ENCODE measurements at regions not wholly inside any gene's neighbourhood (a gene's known extent, or its start where the extent isn't known, plus 50 kb on each side); places are given as distances from the start of the nearest gene placed in this dataset.

GRCh38 chr4:85406185-85406584 lies 68.8 kb upstream of the ARHGAP24 start:
- intact Hi-C loops (cut with DNase I; ENCODE audit: low total_unique reads), result no loop called here
- 84 to 96% (median 91%) methylated on average over 2 of the region's 2 CpGs for WGBS, 5 donors

DNA sequence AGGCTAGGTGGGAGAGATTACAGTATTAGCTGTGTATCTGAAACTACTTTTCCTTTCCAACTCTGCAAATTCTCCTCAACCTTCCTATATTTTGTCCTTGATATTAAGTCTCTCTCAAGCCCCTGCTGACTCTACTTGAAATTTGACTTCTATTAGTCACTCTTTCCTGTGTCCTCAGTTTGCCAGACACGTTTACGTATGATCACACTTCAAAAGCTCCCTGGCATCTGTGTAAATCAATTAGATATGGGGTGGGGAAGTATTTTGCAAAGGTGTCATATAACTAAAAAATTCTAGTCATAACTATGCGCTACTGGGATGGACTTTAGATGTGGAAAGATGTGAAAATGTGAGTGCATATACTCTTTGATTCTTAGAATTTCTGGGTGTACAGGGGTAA lies 67.4 kb upstream of the ARHGAP24 start:
- no peaks in the 10 kb centered on the region for H3K4me1 ChIP-seq
- H3K9me3 ChIP-seq, result no peaks in the 10 kb centered on the region
- WGBS, 5 donors, result 76 to 93% (median 83%) methylated on average over 3 of the region's 3 CpGs
- H3K27me3 ChIP-seq (replicated peaks in 1 of 7), result no peaks in the 10 kb centered on the region
- DNase-seq, result no peak
- intact Hi-C loops (cut with DNase I; ENCODE audit: low total_unique reads), result no loop called here
- no peak overlapping the region for H3K27ac ChIP-seq
- no peak overlapping the region for H3K4me3 ChIP-seq
- TF ChIP-seq POLR2AphosphoS5 (IDR thresholded peaks at IDR 0.05) (no peak), POLR2A (IDR thresholded peaks at IDR 0.05) (no peak)
- TF ChIP-seq, protein P1, sequence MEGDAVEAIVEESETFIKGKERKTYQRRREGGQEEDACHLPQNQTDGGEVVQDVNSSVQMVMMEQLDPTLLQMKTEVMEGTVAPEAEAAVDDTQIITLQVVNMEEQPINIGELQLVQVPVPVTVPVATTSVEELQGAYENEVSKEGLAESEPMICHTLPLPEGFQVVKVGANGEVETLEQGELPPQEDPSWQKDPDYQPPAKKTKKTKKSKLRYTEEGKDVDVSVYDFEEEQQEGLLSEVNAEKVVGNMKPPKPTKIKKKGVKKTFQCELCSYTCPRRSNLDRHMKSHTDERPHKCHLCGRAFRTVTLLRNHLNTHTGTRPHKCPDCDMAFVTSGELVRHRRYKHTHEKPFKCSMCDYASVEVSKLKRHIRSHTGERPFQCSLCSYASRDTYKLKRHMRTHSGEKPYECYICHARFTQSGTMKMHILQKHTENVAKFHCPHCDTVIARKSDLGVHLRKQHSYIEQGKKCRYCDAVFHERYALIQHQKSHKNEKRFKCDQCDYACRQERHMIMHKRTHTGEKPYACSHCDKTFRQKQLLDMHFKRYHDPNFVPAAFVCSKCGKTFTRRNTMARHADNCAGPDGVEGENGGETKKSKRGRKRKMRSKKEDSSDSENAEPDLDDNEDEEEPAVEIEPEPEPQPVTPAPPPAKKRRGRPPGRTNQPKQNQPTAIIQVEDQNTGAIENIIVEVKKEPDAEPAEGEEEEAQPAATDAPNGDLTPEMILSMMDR (IDR thresholded peaks at IDR 0.05 in 8 of 11, conservative IDR thresholded peaks at IDR 0.05 in 3 of 11), result no peak
- no peaks in the 10 kb centered on the region for H3K36me3 ChIP-seq

More at GRCh38 chr4:85406185-85406584, 68.8 kb upstream of the ARHGAP24 start:
- TF ChIP-seq, protein P1 (IDR thresholded peaks at IDR 0.05 in 8 of 11, conservative IDR thresholded peaks at IDR 0.05 in 3 of 11), result no peak
- TF ChIP-seq POLR2AphosphoS5 (IDR thresholded peaks at IDR 0.05), result no peak
- no peak for TF ChIP-seq POLR2A (IDR thresholded peaks at IDR 0.05)
- Histone ChIP-seq H3K9me3 (no peaks in the 10 kb centered on the region), H3K4me3 (no peak overlapping the region), H3K36me3 (no peaks in the 10 kb centered on the region), H3K27me3 (replicated peaks in 1 of 7) (no peaks in the 10 kb centered on the region), H3K4me1 (no peaks in the 10 kb centered on the region), H3K27ac (no peak overlapping the region)
- no peak for DNase-seq

DNA sequence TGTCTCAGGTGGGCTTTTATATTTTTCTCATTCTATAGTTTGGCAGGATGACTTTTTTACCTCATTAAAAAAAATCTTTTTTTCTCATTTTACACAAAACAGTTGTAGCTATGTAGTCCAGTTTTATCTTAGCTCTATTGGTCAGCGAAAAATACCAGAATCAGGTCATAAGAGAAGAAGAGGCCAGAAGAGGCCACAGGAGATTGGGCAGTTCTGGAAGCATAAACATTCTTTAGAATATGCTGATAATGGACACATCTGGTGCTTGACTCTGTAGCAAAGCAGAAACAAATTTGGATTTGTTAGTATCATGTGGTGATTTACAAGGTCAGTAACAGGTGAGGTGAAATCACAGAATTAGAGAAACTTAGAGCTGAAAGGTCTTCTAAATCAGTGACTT lies 66.6 kb upstream of the ARHGAP24 start:
- intact Hi-C loops (cut with DNase I; ENCODE audit: low total_unique reads), result no loop called here
- Histone ChIP-seq H3K9me3 (no peaks in the 10 kb centered on the region), H3K27ac (no peak overlapping the region), H3K36me3 (no peaks in the 10 kb centered on the region), H3K4me3 (no peak overlapping the region), H3K27me3 (replicated peaks in 1 of 7) (no peaks in the 10 kb centered on the region), H3K4me1 (no peaks in the 10 kb centered on the region)
- no peak for DNase-seq
- TF ChIP-seq POLR2AphosphoS5 (IDR thresholded peaks at IDR 0.05), result no peak
- TF ChIP-seq POLR2A (IDR thresholded peaks at IDR 0.05), result no peak
- TF ChIP-seq, protein P1 (IDR thresholded peaks at IDR 0.05 in 8 of 11, conservative IDR thresholded peaks at IDR 0.05 in 3 of 11), result no peak
- 82 to 94% (median 89%) methylated on average over 1 of the region's 1 CpG for WGBS, 5 donors

DNA sequence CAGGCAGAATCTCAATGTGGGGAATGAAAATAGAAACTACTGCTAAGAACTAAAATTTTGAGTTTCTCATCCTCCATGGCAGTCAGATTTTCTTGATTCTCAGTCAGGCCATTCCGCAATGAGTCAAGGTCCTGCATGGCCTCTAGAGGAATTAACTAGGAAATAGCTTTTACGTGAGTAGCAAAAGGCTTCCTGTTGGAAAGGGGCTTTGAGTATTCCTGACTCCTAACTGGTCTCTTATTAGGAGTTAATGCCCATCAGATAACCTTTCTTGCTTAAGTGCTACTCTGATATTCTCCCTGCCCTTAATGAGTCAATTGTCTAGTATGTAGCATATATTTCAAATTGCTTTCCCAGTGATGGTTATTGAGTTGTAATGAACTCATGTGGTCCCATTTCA lies 65.7 kb upstream of the ARHGAP24 start:
- intact Hi-C loops (cut with DNase I; ENCODE audit: low total_unique reads), result no loop called here
- TF ChIP-seq POLR2AphosphoS5 (IDR thresholded peaks at IDR 0.05), result no peak
- TF ChIP-seq, protein P1 (IDR thresholded peaks at IDR 0.05 in 8 of 11, conservative IDR thresholded peaks at IDR 0.05 in 3 of 11), result no peak
- TF ChIP-seq POLR2A (IDR thresholded peaks at IDR 0.05), result no peak
- no peaks in the 10 kb centered on the region for H3K27me3 ChIP-seq (replicated peaks in 1 of 7)
- no peak overlapping the region for H3K4me3 ChIP-seq
- H3K36me3 ChIP-seq, result no peaks in the 10 kb centered on the region
- 71 to 91% (median 84%) methylated on average over 2 of the region's 2 CpGs for WGBS, 5 donors
- no peaks in the 10 kb centered on the region for H3K4me1 ChIP-seq
- DNase-seq, result no peak
- H3K9me3 ChIP-seq, result no peaks in the 10 kb centered on the region
- no peak overlapping the region for H3K27ac ChIP-seq
